ENCODE measurements at regions not wholly inside any gene's neighbourhood (a gene's known extent, or its start where the extent isn't known, plus 50 kb on each side); places are given as distances from the start of the nearest gene placed in this dataset.
"Not testable (repeated sequence)": the region's sequence is repeated elsewhere in the genome, so short reads cannot be mapped to it uniquely, and the experiment has no call there.

DNA sequence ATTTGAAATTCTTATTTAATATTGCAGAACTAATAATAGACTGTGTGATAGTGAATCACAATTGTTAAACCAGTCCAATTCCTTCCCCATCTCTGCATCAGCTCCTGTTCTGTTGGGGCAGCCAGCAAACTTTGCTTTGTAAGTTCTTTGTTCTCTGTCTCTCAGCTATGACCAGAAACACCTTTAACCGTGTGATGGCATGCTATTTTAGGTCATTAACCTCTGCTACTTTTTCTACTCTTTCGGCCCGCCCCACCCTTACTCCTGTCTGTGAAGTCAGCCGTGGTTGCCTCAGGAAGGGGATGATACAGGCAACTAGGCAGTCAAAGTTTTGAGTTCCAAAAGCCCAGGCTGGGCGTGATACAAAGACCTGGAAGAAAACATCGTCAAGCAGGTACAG lies 51.3 kb upstream of the EGFL6 start:
- DNase-seq, result no peak

DNA sequence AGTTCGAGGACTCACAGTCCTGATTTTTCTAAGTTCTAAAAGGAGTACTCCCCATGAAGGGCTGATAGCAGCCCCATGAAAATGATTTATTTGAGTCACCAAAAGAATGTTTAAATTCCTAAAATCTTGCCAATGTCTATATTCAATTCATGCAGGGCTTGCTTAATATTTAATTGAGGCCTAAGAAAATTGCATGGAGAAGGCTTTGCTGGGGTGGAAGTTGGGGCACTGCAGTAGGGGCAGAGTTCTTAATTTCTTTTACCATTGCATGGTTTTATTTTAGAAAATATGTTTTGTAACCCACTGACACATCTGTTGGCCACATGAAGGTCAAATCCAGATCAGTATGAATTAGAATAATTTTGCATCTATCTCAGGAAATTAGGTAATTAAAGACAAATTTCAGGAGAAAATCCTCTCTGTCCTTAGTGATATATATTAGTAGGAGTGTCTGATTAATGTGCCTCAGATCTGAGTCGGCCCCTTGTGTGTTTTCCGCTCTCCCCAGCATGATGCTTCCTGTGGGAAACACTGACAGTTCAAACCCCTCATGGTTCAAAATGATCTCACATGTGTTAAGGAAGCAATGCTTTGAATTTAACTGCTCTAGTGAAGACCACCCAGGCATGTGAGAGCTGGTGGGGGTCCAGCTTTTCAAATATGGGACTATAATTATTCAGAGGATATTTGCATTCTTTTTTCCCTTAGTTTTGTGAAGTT lies 54.0 kb upstream of the EGFL6 start:
- DNase-seq, result no peak

GRCh38 chrX:13511944-13512330 lies 57.5 kb upstream of the EGFL6 start:
- DNase-seq, result no peak

DNA sequence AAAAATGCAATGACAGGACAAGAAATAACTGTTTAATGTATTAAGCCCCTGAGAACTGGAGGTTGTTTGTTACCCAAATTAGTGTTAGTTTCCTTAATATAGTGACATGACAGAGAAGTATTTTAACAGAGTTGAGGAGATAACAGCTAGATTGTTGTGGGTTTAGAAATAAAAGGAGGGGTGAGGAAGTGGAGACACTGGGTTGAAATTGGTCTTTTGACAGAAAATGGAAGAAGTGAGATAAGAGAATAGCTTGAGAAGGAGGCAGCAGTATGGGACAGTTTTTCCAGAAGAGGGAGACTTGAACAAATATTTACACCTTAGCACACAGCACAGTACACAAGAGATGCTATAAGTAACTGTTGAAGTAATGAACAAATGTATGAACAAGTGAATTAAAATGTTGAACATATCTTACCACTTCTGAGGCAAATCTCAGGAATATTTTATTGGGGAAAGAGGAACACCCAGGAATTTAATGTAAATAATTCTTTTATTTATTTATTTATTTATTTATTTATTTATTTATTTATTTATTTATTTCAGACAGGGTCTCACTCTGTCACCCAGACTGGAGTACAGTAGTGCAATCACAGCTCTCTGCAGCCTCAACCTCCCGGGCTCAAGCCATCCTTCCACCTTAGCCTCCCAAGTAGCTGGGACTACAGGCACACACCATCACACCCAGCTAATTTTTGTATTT lies 58.0 kb upstream of the EGFL6 start:
- DNase-seq, result no peak

- DNase-seq, result no peak
These were observed 61.5 kb upstream of the EGFL6 start for GRCh38 chrX:13507893-13508292.

- peak; percentile 67 for DNase-seq
These were observed 62.8 kb upstream of the EGFL6 start for GRCh38 chrX:13506574-13506973.

GRCh38 chrX:13502590-13502989 lies 66.8 kb upstream of the EGFL6 start:
- DNase-seq, result no peak

DNA sequence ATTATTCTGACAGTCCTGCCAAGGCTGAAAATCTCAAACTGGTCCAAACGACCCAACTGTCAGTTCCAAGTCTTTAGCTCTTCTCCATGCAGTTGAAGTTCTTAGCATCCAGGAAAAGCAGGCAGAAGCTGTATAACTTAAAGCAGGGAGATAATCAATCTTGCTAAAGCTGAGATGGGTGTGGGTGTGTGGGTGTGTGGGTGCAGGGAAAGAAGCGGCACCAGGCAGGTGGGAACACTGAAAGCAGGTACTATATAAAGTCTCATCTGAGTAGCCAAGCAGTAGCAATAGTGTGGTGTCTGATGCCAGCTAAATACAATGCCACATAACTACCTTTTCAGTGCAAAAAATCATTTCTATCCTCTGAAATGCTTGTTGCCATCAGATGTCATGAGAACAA lies 69.7 kb upstream of the EGFL6 start:
- no peak for DNase-seq

- DNase-seq, result no peak
These were observed 71.2 kb upstream of the EGFL6 start for GRCh38 chrX:13498238-13498637.

GRCh38 chrX:13495232-13495631 lies 74.2 kb upstream of the EGFL6 start:
- no peak for DNase-seq

DNA sequence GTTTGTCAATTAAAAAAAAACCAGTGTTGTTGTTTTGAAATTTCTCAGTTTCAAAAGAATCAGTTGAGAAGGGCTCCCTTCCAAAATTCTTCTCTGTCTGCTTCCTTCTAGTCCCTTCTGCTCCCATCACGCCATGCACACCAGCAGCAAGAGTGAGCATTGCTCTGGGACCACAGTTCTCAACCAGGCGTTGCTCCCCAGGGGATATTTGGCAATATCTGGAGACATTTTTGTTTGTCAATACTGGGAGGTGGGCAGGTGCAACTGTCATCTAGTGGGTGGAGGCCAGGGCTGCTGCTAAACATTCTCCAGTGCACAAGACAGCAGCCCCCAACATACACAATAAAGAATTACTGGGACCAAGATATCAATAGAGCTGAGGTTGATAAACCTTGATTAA lies 74.8 kb upstream of the EGFL6 start:
- DNase-seq, result no peak

DNA sequence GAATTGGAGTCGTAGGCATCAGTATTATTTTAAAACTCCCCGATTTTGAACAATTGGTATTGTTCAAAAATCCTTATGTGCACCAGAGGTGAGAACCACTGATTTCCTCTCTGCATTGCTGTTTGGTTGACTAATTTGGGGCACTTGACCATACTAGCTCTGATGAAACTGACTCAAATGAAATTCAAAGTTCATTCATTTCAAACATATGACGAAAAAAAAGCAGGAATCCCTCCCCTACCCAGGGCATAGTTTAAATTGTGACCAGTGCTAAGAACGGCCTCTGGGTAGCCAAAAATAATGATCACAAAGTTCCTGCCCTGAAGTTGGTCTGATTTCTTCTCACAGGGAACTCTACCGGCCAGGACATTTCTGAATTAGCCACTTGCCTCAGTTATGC lies 75.7 kb upstream of the EGFL6 start:
- DNase-seq, result no peak

DNA sequence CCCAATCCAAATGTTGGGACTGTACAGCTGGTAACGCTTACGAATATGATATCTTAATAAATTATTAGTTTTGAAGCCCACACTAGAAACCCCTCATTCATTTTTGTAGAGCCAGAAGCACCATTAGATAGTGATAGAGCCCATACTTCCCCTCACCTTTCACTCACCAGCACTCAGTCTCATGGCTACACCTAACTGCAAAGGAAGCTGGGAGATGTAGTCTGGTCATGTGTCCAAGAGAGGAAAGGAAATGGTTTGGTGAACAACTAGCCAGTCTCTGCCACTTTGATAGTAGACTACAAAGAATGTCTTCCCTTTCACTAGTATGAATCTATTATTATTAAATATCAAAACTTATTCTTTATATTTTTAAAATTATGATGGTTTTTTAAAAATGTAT lies 77.1 kb upstream of the EGFL6 start:
- no peak for DNase-seq

GRCh38 chrX:13491061-13491460 lies 78.3 kb upstream of the EGFL6 start:
- no peak for DNase-seq

DNA sequence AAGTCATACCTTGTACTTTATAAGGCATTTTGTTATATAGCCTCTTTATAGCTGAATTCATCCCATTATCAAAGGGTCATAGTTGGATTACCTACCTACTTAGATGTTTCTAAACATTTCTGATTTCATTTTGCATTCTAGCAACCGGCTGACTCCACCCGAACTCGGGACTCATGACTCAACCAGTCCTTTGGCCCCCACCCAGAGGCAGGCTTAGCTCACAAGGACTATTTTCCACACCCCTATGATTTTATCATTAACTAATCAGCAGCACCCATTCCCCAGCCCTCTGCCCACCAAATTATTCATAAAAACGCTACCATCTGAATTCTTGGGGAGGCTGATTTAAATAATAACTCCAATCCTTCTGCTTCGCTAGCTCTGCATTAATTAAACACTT lies 79.9 kb upstream of the EGFL6 start:
- no peak for DNase-seq

GRCh38 chrX:13487731-13488505 lies 81.5 kb upstream of the EGFL6 start:
- DNase-seq, result peak; percentile 85

DNA sequence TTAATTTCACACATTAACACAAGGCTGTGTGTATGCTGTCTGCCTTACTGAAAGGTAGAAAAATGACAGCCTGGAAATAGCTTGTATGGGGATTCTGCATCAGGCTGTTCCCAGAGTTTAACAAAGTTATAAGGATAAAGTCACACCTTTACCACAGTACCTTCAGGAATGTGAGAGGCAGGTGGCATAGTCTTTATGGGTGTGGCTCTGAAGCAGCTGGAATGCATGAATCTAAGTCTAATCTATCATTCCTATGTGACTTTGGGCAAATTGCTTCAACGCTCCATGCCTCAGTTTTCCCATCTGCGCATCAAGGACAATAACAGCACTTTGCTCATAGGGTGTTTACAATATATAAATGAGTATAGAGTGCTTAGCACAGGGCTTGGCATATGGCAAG lies 84.2 kb upstream of the EGFL6 start:
- no peak for DNase-seq

GRCh38 chrX:13483773-13484172 lies 85.6 kb upstream of the EGFL6 start:
- no peak for DNase-seq

DNA sequence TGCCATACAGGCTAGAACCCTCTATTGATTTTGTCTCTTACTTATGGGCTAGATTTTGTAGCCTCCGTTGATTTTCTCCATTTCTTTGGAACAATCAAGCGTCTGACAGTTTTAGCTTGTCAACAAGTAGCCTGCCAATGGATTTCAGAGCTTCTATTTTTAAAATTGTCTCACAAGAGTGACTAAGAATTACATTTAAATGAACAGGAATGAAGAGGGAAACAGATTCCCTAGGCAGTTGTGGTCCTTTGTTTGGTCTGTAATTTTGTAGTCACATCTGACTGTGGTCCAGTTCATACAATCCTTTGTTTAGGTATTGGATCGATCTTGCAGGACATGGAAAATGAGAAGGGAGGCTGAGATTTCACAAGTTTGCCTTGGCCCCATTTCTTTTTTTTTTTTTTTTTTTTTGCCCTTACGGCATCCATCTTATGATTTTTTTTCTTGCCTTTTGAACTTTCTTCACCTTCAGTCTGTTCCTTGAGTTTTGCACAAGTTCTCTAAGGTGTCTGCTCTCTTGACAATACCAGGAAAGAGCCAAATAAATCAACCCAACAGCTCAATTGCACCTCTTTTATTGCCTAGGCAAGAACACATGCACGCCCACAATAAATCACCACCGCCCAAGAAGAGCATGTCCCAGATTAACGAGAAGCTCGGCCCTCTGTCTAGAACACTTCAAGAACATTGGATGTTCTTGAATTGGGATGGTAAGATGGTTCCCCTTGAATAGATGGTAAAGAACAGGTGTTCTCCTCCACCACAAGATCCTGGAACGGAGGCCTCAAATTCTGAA lies 86.5 kb upstream of the EGFL6 start:
- no peak for DNase-seq

DNA sequence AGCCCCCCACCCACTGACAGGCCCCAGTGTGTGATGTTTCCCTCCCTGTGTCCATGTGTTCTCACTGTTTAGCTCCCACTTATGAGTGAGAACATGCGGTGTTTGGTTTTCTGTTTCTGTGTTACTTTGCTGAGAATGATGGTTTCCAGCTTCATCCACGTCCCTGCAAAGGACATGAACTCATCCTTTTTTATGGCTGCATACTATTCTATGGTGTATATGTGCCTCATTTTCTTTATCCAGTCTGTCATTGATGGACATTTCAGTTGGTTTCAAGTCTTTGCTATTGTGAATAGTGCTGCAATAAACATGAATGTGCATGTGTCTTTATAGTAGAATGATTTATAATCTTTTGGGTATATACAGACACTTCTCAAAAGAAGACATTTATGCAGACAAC lies 88.6 kb upstream of the EGFL6 start:
- not testable (repeated sequence) for DNase-seq

GRCh38 chrX:13479452-13479813 lies 90.0 kb upstream of the EGFL6 start:
- DNase-seq, result no peak

DNA sequence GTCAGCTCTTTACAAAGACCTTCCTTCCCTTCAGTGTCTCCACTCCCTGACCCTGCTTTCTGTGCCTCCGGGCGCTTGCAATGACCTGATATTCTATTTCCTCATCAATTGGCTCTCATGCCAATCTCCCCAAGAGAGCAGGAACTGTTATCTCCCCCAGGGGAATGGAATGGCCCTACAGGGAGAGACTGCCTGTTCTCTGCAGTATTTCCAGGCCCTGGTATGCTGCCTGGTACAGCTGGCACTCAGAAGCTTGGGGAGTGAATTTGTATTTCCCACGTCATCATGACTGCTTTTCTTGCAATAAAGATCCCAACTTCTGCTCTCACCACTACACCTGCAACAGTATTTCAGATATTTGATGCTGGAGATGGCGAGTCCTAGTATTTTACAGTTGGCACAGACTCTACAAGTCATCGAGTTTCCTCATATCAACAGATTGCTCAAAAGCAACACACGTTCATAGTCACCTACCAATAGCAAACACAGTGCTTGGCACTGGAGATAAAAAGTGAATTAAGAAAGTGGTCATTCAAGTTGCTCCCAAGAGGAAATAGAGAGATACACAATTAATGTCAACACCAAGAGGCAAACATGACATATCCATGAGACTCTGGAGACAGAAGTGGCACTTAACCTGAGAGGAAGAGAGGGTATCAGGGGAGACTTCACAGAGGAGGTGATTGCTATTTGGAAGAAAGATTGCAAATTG lies 90.5 kb upstream of the EGFL6 start:
- no peak for DNase-seq

- no peak for DNase-seq
These were observed 93.0 kb upstream of the EGFL6 start for GRCh38 chrX:13476384-13476783.

Data from eye (tissue), 1 donor.